ENCODE measurements at regions not wholly inside any gene's neighbourhood (a gene's known extent, or its start where the extent isn't known, plus 50 kb on each side); places are given as distances from the start of the nearest gene placed in this dataset.

DNA sequence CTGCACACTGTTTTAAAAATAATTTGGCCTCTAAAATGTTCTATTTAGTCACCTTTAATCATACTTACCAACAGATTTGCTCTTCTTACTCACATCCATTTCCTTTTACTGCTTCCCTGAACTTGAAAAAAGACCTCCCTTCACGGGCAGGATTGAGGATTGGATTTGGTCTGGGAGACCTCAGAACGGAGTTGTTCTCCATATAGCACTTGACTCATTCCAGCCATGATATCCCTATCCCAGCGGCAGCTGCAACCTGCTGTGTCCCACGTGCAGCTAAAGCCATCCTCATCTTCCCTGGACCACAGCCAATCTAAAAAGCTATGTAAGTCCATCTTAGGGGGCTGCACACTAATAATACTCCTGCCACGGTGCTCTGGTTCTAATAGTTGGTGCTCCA lies 97.0 kb upstream of the PTPRM start:
- TF ChIP-seq CHCHD3 (CRISPR knock-in tag; IDR thresholded peaks at IDR 0.05) (no peak), YY1 (IDR thresholded peaks at IDR 0.05; ENCODE audit: insufficient read depth, insufficient replicate concordance, low read depth, low read length) (no peak), ZKSCAN8 (CRISPR knock-in tag; IDR thresholded peaks at IDR 0.05; ENCODE audit: borderline replicate concordance) (no peak), ASH2L (IDR thresholded peaks at IDR 0.05; ENCODE audit: insufficient read length, low read depth, low read length) (no peak), NR2C2 (CRISPR knock-in tag; IDR thresholded peaks at IDR 0.05; ENCODE audit: borderline replicate concordance) (no peak), RFX5 (IDR thresholded peaks at IDR 0.05; ENCODE audit: low read depth, low read length) (no peak)
- TF ChIP-seq, protein P1, sequence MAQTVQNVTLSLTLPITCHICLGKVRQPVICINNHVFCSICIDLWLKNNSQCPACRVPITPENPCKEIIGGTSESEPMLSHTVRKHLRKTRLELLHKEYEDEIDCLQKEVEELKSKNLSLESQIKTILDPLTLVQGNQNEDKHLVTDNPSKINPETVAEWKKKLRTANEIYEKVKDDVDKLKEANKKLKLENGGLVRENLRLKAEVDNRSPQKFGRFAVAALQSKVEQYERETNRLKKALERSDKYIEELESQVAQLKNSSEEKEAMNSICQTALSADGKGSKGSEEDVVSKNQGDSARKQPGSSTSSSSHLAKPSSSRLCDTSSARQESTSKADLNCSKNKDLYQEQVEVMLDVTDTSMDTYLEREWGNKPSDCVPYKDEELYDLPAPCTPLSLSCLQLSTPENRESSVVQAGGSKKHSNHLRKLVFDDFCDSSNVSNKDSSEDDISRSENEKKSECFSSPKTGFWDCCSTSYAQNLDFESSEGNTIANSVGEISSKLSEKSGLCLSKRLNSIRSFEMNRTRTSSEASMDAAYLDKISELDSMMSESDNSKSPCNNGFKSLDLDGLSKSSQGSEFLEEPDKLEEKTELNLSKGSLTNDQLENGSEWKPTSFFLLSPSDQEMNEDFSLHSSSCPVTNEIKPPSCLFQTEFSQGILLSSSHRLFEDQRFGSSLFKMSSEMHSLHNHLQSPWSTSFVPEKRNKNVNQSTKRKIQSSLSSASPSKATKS (CRISPR knock-in tag; IDR thresholded peaks at IDR 0.05), result no peak
- TF ChIP-seq, protein P2, sequence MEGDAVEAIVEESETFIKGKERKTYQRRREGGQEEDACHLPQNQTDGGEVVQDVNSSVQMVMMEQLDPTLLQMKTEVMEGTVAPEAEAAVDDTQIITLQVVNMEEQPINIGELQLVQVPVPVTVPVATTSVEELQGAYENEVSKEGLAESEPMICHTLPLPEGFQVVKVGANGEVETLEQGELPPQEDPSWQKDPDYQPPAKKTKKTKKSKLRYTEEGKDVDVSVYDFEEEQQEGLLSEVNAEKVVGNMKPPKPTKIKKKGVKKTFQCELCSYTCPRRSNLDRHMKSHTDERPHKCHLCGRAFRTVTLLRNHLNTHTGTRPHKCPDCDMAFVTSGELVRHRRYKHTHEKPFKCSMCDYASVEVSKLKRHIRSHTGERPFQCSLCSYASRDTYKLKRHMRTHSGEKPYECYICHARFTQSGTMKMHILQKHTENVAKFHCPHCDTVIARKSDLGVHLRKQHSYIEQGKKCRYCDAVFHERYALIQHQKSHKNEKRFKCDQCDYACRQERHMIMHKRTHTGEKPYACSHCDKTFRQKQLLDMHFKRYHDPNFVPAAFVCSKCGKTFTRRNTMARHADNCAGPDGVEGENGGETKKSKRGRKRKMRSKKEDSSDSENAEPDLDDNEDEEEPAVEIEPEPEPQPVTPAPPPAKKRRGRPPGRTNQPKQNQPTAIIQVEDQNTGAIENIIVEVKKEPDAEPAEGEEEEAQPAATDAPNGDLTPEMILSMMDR (CRISPR knock-in tag; IDR thresholded peaks at IDR 0.05), result no peak
